ENCODE measurements at regions not wholly inside any gene's neighbourhood (a gene's known extent, or its start where the extent isn't known, plus 50 kb on each side); places are given as distances from the start of the nearest gene placed in this dataset.
"Not testable (repeated sequence)": the region's sequence is repeated elsewhere in the genome, so short reads cannot be mapped to it uniquely, and the experiment has no call there.

GRCh38 chr4:183816882-183817509 is 88.1 kb upstream of the STOX2 start:
- DNase-seq: no peak

- not testable (repeated sequence) for DNase-seq
These were observed 86.5 kb upstream of the STOX2 start for GRCh38 chr4:183818591-183818990.

- DNase-seq: no peak
These were observed 83.8 kb upstream of the STOX2 start for GRCh38 chr4:183821076-183821853.

GRCh38 chr4:183823434-183823833 is 81.7 kb upstream of the STOX2 start:
- DNase-seq: peak; percentile 7

GRCh38 chr4:183825346-183825745 is 79.8 kb upstream of the STOX2 start:
- DNase-seq: no peak

GRCh38 chr4:183826461-183826860 is 78.6 kb upstream of the STOX2 start:
- no peak for DNase-seq

GRCh38 chr4:183828125-183828524 is 77.0 kb upstream of the STOX2 start:
- DNase-seq: no peak

- no peak for DNase-seq
These were observed 76.3 kb upstream of the STOX2 start for GRCh38 chr4:183828839-183829238.

GRCh38 chr4:183830438-183830985 is 74.6 kb upstream of the STOX2 start:
- DNase-seq: no peak

GRCh38 chr4:183831026-183831446 is 74.1 kb upstream of the STOX2 start:
- DNase-seq: no peak

- no peak for DNase-seq
These were observed 73.4 kb upstream of the STOX2 start for GRCh38 chr4:183831683-183832082.

- DNase-seq: no peak
These were observed 72.2 kb upstream of the STOX2 start for GRCh38 chr4:183832776-183833450.

GRCh38 chr4:183834252-183834651 is 70.9 kb upstream of the STOX2 start:
- DNase-seq: no peak

GRCh38 chr4:183837222-183837621 is 67.9 kb upstream of the STOX2 start:
- DNase-seq: no peak

GRCh38 chr4:183838987-183839712 is 66.0 kb upstream of the STOX2 start:
- no peak for DNase-seq

GRCh38 chr4:183840311-183840710 is 64.8 kb upstream of the STOX2 start:
- no peak for DNase-seq

- no peak for DNase-seq
These were observed 64.1 kb upstream of the STOX2 start for GRCh38 chr4:183841001-183841400.

GRCh38 chr4:183842129-183842528 is 63.0 kb upstream of the STOX2 start:
- DNase-seq: no peak

GRCh38 chr4:183843248-183843671 is 61.8 kb upstream of the STOX2 start:
- DNase-seq: no peak

- no peak for DNase-seq
These were observed 58.2 kb upstream of the STOX2 start for GRCh38 chr4:183846951-183847350.

- DNase-seq: no peak
These were observed 56.3 kb upstream of the STOX2 start for GRCh38 chr4:183848805-183849204.

- no peak for DNase-seq
These were observed 52.1 kb upstream of the STOX2 start for GRCh38 chr4:183852910-183853547.

All from T1000 (cell line).